Nephron progenitor cell (in vitro differentiated cells): ENCODE measurements at regions not wholly inside any gene's neighbourhood (a gene's known extent, or its start where the extent isn't known, plus 50 kb on each side); places are given as distances from the start of the nearest gene placed in this dataset.
A peak's percentile ranks its signal among the peaks of the same experiment; 100 is the strongest.

Source experiments
- DNase-seq: peaks from one replicate; pipeline ENCODE4 v3.0.0; 2021
- H3K27ac Mint-ChIP-seq: 2 replicates; pipeline ENCODE4 v1.8.0; 2021; ENCODE audit warnings: mild to moderate bottlenecking, moderate library complexity, mixed read lengths
- H3K27me3 Mint-ChIP-seq: 2 replicates; pipeline ENCODE4 v1.8.0; 2021; ENCODE audit warnings: mild to moderate bottlenecking, low read depth, mixed read lengths; ENCODE audit not compliant: poor library complexity
- H3K36me3 Mint-ChIP-seq: 2 replicates; pipeline ENCODE4 v1.8.0; 2021; ENCODE audit warnings: low read depth, mixed read lengths
- H3K4me1 Mint-ChIP-seq: 2 replicates; pipeline ENCODE4 v1.8.0; 2021; ENCODE audit warnings: mixed read lengths
- H3K4me3 Mint-ChIP-seq: 2 replicates; pipeline ENCODE4 v1.8.0; 2021; ENCODE audit warnings: mild to moderate bottlenecking, moderate library complexity, mixed read lengths
- H3K9me3 Mint-ChIP-seq: 2 replicates; pipeline ENCODE4 v1.8.0; 2021; ENCODE audit warnings: mild to moderate bottlenecking, moderate library complexity, mixed read lengths
- TF ChIP-seq, protein P1 (sequence below): fragments of 200-600 bp; sonication (generic); IDR thresholded peaks from 2 replicates; pipeline ENCODE4 v1.5.0; 2021; ENCODE audit warnings: antibody characterized with exemption

GRCh38 chr9:36736648-36737047 is 164.0 kb downstream of the MELK start:
- no peaks in the 10 kb centered on the region for H3K9me3 Mint-ChIP-seq
- H3K4me1 Mint-ChIP-seq, result peaks cover 29% of the 10 kb centered on the region
- H3K4me3 Mint-ChIP-seq, result no peak overlapping the region
- H3K27me3 Mint-ChIP-seq, result peaks cover 65% of the 10 kb centered on the region
- no peaks in the 10 kb centered on the region for H3K36me3 Mint-ChIP-seq
- no peak overlapping the region for H3K27ac Mint-ChIP-seq
- TF ChIP-seq, protein P1, sequence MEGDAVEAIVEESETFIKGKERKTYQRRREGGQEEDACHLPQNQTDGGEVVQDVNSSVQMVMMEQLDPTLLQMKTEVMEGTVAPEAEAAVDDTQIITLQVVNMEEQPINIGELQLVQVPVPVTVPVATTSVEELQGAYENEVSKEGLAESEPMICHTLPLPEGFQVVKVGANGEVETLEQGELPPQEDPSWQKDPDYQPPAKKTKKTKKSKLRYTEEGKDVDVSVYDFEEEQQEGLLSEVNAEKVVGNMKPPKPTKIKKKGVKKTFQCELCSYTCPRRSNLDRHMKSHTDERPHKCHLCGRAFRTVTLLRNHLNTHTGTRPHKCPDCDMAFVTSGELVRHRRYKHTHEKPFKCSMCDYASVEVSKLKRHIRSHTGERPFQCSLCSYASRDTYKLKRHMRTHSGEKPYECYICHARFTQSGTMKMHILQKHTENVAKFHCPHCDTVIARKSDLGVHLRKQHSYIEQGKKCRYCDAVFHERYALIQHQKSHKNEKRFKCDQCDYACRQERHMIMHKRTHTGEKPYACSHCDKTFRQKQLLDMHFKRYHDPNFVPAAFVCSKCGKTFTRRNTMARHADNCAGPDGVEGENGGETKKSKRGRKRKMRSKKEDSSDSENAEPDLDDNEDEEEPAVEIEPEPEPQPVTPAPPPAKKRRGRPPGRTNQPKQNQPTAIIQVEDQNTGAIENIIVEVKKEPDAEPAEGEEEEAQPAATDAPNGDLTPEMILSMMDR, result no peak
- no peak for DNase-seq

- Mint-ChIP-seq H3K36me3 (no peaks in the 10 kb centered on the region), H3K4me3 (no peak overlapping the region), H3K27me3 (peaks cover 67% of the 10 kb centered on the region), H3K4me1 (peaks cover 29% of the 10 kb centered on the region), H3K27ac (no peak overlapping the region), H3K9me3 (no peaks in the 10 kb centered on the region)
- TF ChIP-seq, protein P1, result no peak
- no peak for DNase-seq
Measured at GRCh38 chr9:36738318-36738976, 165.8 kb downstream of the MELK start.

DNA sequence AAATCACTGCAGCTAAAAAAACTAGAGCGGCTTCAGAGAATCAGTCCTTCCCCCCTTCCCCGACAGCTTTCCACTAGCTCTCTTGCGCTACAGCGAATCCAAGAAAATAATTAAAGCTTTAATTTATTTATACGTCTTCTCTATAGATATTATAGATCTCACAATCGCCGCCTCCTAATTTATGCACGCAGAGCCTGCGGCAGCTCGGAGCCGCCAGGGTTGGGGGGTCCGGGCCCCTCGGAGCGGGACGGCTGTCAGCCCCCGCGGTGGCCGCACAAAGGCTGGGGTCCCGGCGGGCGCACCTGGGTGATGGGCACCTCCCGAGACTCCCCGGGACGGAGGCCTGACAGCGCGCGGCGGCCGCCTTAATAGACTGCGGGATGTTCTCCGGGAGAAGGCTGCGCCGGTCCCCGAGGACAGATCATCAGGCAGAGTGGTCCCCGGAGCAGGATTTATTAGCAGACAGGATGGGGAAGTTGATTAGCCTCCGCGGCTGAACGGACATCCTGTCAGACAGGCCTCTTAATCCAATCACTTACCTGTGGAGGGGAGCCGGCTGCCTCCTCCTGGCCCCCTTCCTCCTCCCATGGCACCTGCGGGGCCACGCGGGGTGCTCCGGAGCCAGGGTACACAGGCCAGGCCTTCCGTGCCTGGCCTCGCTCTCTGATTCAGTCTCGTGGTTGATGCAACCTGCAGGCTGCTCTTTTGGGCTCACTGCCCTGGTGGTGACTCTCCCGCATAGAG is 166.8 kb downstream of the MELK start:
- peaks cover 26% of the 10 kb centered on the region for H3K4me1 Mint-ChIP-seq
- H3K27ac Mint-ChIP-seq, result no peak overlapping the region
- H3K27me3 Mint-ChIP-seq, result peaks cover 64% of the 10 kb centered on the region
- peak; percentile 27 for DNase-seq
- H3K4me3 Mint-ChIP-seq, result peak overlapping the region; percentile 55
- TF ChIP-seq, protein P1, result no peak
- no peaks in the 10 kb centered on the region for H3K36me3 Mint-ChIP-seq
- no peaks in the 10 kb centered on the region for H3K9me3 Mint-ChIP-seq

- no peaks in the 10 kb centered on the region for H3K36me3 Mint-ChIP-seq
- peaks cover 76% of the 10 kb centered on the region for H3K27me3 Mint-ChIP-seq
- no peak for DNase-seq
- no peak overlapping the region for H3K4me3 Mint-ChIP-seq
- peaks cover 16% of the 10 kb centered on the region for H3K4me1 Mint-ChIP-seq
- no peak overlapping the region for H3K27ac Mint-ChIP-seq
- TF ChIP-seq, protein P1, result no peak
- H3K9me3 Mint-ChIP-seq, result no peaks in the 10 kb centered on the region
Measured at GRCh38 chr9:36742264-36742663, 169.6 kb downstream of the MELK start.

GRCh38 chr9:36744678-36745077 is 172.0 kb downstream of the MELK start:
- H3K36me3 Mint-ChIP-seq, result no peaks in the 10 kb centered on the region
- peaks cover 11% of the 10 kb centered on the region for H3K4me1 Mint-ChIP-seq
- TF ChIP-seq, protein P1, result no peak
- peaks cover 78% of the 10 kb centered on the region for H3K27me3 Mint-ChIP-seq
- no peak for DNase-seq
- H3K27ac Mint-ChIP-seq, result no peak overlapping the region
- no peaks in the 10 kb centered on the region for H3K9me3 Mint-ChIP-seq
- no peak overlapping the region for H3K4me3 Mint-ChIP-seq
